ENCODE measurements at regions not wholly inside any gene's neighbourhood (a gene's known extent, or its start where the extent isn't known, plus 50 kb on each side); places are given as distances from the start of the nearest gene placed in this dataset.

GRCh38 chr7:68627247-68627864 lies 970.9 kb upstream of the AUTS2 start:
- no peak for TF ChIP-seq CTCF (IDR thresholded peaks at IDR 0.05)
- no peak for TF ChIP-seq POLR2A (IDR thresholded peaks at IDR 0.05)
